SIG-M5 treated with dmso at 0.1 percent for 504 hours (cell line): ENCODE measurements at regions not wholly inside any gene's neighbourhood (a gene's known extent, or its start where the extent isn't known, plus 50 kb on each side); places are given as distances from the start of the nearest gene placed in this dataset.
"Not testable (repeated sequence)": the region's sequence is repeated elsewhere in the genome, so short reads cannot be mapped to it uniquely, and the experiment has no call there.

Experiments
- DNase-seq: peaks from one replicate; lab custom pipeline; 2025; ENCODE audit not compliant: unreplicated experiment; lab: John Stamatoyannopoulos, UW

DNA sequence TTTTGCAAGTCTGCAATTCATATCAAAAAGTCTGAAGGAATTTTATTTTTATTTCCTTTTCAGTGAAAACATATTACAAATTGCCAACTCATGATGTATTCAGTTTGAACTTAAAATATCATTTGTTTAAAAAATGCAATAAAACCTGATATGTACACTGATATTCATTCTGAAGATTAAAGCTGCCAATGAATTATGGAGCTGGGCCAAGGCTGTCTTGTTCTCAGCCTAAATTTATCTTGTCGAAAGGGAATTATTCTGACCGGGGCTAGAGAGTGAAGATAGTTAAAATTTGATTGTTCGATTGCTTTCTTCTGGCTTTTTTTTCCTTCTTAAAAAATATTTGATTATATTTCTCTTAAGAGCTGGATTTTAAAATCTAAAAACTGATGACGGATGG, 54.0 kb upstream of the RBFOX1 start:
- no peak for DNase-seq

DNA sequence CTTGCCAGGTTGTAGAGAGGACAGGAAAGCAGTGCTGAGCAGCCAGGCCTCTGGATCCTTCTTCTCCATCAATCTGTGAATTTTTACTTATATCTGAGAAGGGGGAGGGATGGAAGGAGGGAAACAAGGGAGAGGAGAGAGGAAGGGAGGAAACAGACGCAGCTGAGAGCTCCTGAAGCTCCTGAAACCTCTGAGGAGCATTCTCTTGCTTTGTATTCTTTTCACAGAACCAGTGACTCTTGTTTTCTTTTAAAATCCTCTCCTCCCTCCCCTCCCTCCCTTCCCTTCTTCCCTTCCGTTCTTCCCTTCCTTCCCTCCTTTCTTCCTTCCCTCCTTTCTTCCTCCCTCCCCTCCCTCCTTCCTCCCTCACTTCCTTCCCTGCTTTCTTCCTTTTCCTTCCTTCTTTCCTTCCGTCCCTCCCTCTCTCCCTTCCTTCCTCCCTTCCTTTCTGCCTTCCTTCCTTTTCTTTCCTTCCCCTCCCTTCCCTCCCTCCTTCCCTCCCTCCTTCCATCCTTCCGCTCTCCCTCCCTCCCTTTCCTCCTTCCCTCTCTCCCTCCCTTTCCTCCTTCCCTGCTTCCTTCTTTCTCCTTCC, 60.0 kb upstream of the RBFOX1 start:
- no peak for DNase-seq

DNA sequence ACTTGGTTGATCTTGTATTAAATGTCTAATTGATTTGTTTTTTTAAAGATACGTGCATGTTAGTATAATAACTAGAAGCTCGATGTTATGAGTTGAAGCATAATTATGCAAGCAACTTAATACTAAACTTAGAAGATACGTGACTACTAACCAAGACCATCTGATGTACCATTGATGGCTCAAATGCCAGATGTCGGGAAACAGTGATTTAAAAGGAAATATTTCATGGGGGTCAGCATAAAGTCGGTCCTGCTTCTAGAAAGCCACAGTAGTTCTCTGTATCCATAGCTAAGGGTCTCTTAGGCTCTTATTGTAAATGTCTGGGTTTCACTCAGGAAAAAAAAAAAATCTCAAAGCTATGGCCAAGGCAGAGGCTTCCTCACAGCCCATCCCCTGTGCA, 61.2 kb upstream of the RBFOX1 start:
- no peak for DNase-seq

DNA sequence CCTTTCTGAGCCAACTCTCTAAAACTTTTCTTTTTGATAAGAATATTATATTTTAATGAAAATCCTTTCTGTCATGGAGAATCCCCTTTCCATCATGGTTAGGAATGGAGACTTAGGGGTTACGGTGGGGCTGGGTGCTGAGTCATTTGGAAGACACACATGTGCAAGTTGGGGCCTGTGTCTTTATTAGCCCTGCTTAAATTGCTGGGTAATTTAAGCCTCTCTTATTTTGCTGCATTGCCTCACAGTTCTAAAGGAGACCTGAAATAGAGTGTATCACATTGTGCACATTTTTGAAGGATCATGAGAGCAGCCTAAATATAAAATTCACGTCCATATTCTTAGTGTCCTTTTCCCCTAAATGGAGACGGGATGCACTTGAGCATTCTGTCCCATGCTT, 61.8 kb upstream of the RBFOX1 start:
- no peak for DNase-seq

DNA sequence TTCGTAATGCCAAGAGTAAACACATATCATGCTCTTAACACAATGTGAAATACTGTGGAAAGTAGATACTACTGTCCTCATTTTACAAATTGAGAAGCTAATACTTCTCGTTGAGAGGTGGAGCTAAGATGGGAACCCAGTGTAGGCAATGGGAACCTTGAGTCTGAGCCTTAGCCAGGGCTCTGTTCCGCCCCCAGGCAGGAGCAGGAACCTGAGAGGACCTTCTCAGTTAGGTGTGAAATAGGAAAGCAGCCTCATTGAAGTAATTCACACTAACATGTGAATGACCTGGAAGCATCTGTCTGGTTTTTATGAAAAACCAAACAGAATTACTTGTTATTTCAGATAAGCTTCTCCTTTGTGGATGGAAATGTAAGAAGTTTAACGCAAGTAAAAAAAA, 62.6 kb upstream of the RBFOX1 start:
- no peak for DNase-seq

DNA sequence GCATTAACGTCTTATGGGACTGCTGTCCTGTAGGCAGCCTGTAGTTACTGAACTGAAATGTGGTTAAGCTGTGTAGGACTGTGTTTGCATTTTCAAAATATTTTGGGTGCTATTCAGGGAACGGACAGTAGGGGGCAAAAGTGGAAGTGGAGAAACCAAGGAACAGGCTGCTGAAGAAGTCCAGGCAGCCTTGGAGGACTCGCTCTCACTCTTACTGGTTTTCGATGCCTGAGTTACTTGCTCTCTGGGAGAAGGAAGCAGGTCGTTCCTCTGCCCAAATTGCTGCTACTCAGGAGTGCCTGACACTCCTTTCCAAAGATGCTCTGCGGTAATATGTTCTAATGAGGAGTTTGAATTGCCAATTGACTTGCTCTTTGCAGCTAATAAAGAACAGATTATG, 64.5 kb upstream of the RBFOX1 start:
- peak; percentile 15 for DNase-seq

DNA sequence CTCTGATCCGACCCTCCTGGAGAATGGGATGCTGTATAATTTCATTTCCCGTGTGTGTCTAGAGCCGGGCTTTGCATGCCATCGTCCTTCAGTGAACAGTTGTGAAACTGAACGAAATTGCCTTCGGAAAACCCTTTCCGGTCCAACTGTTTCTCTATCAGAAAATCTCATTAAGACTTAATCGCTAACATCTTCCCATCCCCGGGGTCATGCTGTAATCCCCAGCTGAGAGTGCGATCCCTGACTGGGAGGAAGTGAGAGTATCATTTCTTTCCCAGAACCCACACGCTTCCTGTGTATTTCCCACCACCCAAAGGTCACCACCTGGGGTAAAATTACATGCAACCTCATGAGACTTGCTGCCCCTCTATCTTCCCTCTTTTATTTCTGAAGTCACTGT, 75.6 kb upstream of the RBFOX1 start:
- DNase-seq, result no peak

DNA sequence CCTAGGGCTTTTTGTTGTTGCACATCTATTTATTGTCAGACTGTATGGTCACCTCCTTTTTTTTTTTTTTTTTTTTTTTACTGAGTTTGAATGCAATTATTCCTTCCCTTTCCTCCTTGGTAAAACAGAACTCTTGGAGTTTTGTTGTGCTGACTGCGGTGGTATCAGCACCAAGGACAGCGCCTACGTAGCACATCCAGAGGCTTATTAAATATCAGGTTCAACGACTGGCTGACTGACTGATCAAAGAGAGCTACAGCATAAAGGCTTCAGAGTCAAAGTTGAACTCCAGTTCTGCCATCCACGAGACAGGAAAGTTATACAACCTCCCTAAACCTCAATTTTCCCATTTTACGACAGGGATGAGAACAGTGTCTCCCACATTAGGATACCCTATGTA, 86.1 kb upstream of the RBFOX1 start:
- no peak for DNase-seq

DNA sequence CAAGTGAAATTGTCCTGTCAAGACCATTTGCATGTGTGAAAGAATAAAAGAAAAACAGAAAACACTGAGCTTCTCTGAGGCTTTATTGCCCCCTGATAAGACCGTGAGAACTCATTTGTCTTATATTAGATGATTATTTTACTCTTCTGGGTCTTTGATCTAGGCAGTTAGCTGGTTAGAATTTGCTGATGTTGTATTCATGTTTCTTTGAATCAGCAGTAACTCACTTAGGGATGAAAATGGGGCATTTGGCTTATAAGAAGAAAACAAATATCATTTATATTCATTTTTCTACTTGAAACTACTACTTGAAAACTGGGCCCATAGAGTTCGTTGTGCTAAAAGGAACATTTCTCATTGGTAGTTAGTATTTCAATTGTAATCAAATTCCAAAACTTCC, 93.1 kb upstream of the RBFOX1 start:
- DNase-seq, result no peak

DNA sequence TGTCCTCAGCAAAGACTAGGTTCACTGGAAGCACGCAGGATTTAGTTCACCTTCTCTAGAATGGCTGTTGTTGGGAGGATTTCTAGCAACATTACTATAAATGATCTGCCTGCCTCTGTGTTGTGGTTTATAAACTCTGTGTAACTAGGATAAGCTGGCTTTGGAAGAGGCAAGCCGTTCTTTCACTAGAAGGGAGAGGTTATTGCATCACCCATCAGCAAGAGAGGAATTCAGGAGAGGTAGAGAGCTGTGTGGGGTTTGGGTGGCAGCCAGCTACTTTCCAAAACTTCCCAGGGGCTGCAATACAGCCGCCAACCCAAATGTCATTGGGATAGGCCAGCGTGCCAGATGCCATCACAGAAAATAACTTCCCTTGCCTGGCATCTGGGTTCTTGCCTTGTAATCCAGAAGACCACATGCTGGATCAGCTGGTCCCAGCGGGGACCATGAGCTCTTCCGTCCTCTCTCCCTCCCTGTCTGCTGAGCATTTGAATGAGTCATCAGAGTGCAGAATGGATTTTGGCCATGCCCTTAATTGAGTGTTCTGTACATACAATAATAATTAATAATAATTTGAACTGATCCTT, 95.7 kb upstream of the RBFOX1 start:
- no peak for DNase-seq

DNA sequence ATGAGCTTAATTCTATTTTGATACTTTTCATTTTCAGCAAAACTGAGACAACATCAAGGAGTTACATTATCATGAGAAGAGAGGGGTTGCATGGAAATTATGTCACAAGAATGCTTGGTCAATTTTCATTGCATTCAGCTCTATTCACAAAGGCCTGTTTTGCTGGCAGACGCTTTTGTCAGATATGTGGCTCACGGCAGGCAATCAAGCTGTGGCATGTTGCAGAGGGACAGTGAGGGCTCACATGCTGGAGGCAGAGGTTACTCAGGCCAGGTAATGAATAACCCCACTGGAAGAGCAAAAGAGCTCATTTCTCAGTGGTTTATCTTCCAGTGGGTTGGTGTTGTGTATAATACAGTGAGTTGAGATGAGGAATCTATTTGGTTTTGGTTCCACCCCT, 98.7 kb upstream of the RBFOX1 start:
- DNase-seq, result no peak

DNA sequence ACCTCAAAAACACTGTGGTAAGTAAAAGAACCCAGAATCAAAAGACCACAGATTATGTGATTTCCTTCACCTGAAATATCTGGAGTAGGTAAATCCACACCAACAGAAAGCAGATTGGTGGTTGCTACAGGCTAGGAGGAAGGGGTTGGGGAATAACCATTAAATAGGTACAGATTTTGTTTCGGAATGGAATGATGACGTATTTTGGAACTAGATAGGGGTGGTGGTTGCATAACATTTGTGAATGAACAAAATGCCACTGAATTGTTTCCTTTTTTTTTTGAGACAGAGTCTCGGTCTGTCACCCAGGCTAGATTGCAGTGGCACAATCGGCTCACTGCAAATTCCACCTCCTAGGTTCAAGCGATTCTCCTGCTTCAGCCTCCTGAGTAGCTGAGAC, 100.9 kb upstream of the RBFOX1 start:
- no peak for DNase-seq

DNA sequence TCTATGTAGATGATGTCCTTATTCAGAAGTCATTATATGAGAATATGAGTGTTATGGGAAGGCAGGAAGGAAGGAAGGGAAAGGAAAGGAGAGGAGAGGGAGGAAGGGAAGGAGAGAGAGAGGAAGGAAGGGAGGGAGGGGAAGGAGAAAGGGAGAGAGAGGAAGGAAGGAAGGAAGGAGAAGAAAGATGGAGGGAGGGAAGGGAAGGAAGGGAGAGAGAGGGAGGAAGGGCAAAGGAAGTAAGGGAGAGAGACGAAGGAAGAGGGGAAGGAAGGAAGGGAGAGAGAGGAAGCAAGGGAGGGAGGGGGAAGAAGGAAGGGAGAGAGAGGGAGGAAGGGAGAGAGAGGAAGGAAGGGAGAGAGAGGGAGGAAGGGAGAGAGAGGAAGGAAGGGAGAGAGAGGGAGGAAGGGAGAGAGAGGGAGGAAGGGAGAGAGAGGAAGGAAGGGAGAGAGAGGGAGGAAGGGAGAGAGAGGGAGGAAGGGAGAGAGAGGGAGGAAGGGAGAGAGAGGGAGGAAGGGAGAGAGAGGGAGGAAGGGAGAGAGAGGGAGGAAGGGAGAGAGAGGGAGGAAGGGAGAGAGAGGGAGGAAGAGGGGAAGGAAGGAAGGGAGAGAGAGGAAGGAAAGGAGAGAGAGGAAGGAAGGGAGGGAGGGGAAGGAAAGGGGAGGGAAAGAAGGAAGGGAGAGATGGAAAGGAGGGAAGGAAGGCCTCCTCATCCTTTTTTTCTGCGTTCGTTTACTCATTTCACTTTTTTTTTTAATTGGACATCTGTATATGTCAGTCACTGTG, 103.0 kb upstream of the RBFOX1 start:
- not testable (repeated sequence) for DNase-seq

DNA sequence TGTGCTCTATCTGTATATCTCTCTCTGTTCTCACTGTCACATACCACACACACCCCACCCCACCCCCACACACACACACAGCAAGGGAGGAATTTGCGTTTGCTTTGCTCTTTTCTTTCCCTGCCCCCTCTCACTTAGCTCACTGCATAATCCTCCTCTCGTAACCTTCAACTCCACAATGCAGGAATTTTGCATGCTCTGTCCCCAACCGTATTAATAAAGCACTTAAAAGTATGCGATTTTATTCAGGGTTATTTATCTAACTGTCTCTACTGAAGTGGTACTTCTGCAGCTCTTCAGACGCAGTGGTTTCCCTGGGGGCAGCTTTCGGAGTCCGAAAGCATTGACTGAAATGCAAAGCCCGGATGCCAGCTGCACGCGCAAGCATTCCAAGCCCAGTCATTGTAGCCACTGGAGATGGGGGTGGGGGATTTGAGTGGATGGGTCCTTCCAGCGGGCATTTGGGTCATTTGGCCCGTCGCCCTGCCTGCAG, 105.4 kb upstream of the RBFOX1 start:
- no peak for DNase-seq

DNA sequence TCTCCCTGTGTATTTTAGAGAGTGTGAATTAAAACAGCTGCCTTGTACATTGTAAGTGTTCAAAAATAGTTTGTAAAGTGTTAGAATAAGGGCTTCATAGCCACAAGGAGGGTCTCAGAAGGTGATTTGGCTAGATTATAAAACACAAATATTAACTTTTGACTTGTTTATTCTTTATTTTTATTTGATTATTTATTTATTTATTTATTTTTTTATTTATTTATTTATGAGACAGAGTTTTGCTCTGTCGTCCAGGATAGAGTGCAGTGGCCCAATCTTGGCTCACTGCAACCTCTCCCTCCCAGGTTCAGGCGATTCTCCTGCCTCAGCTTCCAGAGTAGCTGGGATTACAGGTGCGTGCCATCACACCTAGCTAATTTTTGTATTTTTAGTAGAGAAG, 111.5 kb upstream of the RBFOX1 start:
- DNase-seq, result no peak

DNA sequence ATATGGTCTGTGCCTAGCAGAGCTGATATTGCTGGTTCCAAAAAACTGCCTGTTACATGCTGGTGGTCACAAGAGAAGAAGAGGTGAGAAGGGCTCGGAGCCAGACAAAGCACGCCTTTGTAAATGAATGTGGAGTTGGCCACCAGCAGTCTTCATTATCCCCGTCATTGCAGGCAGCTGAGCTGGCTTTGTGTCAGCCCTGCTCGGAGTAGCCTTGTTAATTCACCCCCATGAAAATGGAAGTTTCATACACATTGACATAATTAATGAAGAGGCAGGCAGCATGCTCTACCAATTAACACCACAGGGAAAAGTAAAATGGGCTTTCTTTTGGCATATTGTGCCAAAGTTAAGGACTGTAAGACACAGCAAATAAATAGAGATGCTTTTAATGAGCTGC, 113.7 kb upstream of the RBFOX1 start:
- DNase-seq, result no peak

DNA sequence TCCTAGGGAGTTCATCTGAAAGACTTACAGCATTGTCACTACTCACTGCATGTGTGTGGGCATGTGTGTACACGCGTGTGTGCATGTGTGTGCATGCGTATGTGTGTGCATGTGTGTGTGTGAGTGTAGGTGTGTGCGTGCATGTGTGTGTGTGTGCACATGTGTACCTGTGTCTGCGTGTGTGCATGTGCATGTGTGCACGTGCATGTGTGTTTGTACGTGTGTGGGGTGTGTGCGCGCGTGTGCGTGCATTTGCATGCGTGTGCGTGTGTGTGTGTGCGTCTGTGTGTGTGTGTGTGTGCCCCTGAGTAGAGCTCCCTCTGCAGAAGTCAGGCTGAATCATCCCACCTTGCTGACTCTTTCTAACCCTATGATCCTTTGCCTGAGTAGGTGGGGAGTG, 114.8 kb upstream of the RBFOX1 start:
- DNase-seq, result no peak

DNA sequence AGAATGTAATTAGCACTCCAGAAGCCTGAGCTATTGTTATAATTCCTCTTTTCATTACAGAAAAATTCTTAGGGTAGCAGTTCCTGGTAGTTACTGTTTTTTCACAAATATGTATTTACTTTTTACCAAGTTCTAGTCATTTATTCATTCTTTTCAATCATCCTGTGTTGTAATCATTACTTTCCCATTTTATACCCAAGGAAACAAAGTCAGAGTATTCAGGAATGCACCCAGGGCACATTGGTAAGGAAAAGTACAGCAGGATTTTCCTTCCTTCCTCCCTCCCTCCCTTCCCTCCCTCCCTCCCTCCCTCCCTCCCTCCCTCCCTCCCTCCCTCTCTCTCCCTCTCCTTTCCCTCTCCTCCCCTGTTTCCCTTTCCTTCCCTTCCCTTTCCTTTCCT, 115.9 kb upstream of the RBFOX1 start:
- no peak for DNase-seq

DNA sequence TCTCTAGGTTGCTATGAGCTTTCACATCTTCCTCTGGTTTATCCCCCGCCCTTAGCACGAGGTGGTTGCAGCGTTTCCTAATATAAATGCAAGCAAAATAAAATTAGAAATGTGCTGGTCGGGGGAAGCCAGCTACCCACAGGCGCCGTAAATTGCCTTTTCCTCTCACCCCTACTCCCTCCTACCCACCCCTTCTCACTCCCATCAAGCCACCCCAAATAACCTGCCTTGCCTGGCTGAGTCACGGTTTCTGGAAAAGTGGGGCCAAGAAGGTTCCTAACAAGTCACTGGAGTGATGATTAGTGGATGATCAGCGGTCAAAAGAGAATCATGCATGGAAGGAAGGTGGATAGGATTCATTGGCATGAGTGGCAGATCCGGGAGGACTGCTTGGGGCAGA, 120.9 kb upstream of the RBFOX1 start:
- DNase-seq, result no peak

DNA sequence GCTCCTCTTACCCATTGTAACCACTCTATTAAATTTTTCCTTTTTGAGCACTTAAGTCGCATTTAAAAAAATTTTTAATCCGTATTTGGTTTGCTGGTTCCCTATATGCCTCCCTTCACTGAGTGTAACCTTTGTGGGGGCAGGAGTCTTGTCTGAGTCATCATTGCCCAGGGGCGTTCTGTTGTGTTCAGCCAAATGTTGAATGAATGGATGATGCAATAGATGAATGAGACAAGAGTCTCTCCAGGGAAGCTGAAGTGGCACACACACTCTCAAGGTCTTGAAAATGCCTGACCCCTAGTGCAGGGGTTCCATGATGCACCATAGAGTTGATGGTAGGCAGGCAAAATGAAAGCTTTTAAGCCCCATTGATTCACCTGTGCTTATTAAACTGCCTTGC, 123.0 kb upstream of the RBFOX1 start:
- DNase-seq, result no peak

DNA sequence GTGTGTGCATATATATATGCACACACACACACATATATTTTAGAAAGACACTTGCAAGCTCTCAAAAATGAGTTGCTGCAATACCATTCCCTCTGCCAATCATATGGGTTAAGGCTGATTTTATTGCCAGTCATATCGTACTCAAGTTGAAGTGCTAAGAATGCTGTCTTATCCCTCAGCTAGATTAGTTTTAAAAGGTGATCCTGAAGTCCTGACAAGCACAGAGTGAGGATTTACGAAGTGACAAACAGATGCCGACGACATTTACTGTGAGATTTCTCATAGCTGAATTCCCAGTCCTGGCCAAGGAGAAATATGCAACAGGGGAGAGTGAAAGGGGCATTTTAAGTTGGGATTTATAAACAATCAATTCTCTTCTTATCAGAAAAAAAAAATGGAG, 126.2 kb upstream of the RBFOX1 start:
- DNase-seq, result no peak

DNA sequence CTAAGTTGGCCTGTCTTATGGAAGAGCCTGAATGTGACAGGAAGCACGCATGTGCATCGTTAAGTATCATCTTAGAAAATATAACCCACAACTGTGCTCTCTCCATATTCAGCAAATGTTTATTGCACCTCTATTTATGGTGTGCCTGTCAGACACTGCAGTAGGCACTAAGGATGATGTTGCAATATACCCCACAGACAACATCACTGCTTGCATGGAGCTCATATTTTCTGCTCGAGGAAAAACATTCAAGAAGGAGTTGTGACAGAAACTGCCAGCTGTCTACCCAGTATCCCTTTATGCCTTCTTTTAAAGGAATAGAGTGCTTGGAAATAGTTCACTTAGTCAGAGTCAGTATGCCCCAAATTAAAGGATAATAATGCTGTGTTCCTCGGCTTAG, 132.3 kb upstream of the RBFOX1 start:
- no peak for DNase-seq

DNA sequence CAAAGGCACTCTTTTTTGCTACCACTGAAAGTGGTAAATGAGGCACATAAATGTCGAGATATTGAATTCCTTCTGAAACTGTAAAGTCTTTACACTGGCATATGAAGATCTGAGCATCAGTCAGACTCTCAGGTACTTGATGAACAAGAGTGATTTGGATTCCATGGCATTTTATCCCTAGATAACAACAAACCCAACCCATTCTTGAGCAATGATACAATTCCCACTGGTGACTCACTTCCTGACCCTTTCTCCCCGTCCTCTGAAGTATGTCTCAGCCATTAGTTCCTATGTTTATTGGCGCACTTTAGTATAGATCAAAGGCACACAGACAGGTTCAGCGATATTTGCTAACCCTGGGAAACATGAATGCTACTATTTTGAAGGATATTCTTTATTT, 147.0 kb upstream of the RBFOX1 start:
- no peak for DNase-seq
